GM18870 (cell line): ENCODE measurements at regions not wholly inside any gene's neighbourhood (a gene's known extent, or its start where the extent isn't known, plus 50 kb on each side); places are given as distances from the start of the nearest gene placed in this dataset.
"Not testable (repeated sequence)": the region's sequence is repeated elsewhere in the genome, so short reads cannot be mapped to it uniquely, and the experiment has no call there.

Experiments used
- ATAC-seq: cut with Tn5 transposase; IDR thresholded peaks from one replicate; pipeline ENCODE4 v1.9.1; 2021; ENCODE audit warnings: moderate library complexity; ENCODE audit not compliant: unreplicated experiment

GRCh38 chr2:31739161-31739560 lies 158.4 kb upstream of the SRD5A2 start:
- no peak for ATAC-seq

DNA sequence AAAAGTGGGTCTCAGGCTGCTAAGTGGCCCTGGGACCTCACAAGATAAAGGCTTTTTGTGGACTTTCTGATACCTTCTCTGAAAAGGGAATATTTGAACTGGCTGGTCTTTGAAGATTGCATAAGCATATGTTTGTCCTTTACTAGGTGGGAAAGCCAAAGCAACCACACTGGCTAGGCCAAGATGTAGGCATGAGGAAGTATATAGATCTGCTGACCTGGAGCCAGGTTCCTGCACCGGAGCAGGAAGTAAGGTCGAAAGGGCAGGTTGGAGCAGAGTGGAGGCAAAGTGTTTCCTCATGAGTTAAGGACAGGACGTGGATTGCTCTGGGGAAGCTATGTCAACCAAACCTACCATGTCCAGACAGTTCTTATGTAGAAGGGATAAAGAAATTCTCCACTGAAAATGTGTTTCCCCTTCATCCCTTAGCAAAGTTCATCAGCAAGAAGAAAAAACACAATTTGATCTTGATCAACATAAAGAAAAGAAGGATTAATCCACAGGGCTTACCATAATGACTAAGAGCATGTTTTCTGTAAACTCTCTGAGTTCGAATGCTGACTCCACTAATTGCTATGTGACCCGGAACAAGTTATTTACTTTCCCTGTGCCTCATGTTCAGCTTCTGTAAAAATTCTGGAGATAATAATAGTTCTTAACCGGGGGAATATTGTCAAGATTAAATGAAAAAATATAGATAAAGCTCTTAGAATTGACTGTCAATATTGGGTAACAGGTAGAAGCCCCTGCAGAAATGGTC lies 156.1 kb upstream of the SRD5A2 start:
- ATAC-seq: no peak

DNA sequence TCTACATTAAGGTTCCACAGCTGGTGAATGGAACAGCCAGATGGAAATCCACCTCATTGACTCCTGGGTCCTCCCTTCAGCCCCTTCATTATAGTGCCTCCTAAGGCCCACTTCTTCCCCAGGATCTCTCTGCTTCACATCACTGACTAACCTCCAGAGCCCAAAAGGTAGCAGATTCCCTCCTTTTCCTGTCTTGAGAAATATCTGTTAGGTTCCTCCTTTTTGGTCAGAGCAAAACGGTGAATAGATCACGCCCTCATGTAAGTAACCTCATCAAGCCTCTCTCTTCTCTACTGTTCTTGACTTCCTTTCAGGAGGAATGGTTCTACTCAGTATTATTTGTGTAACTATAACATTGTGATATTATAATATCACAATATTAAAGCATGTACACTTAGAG lies 155.0 kb upstream of the SRD5A2 start:
- ATAC-seq: no peak

- ATAC-seq: no peak
Measured at GRCh38 chr2:31729442-31730092, 148.8 kb upstream of the SRD5A2 start.

DNA sequence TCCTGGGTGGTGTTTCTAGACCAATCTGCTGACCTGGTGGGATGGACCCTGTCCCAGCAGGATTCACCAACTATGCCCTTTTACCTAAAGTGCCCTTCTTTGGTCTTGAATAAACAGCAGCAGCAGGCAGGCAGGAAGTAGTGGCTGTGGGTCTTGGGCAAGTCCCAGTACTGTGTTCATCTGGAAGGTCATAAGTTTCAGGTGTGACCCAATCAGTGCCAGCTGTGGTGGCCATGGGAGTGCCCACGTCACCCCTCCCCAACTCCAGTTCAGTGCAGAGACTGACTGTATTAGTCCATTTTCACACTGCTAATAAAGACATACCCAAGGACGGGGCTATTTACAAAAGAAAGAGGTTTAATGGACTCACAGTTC lies 148.3 kb upstream of the SRD5A2 start:
- no peak for ATAC-seq

GRCh38 chr2:31728406-31729064 lies 147.8 kb upstream of the SRD5A2 start:
- ATAC-seq: no peak

DNA sequence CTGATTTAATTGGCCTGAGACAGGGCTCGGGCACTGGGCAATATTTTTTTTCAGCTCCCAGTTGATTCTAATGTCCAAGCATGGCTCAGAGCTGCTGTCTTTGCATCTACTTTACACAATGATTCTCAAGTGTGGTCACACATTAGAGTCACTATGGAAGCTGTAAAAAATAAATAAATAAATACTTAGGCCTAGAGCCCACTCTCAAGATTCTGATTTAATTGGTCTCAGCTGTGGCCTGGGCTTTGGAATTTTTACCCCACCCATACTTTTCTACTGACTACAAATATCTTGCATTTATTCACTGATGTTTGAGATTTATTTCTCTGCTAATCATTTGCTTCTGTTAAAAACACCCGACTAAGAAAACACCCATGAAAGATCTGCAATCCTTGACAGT lies 145.7 kb upstream of the SRD5A2 start:
- no peak for ATAC-seq

DNA sequence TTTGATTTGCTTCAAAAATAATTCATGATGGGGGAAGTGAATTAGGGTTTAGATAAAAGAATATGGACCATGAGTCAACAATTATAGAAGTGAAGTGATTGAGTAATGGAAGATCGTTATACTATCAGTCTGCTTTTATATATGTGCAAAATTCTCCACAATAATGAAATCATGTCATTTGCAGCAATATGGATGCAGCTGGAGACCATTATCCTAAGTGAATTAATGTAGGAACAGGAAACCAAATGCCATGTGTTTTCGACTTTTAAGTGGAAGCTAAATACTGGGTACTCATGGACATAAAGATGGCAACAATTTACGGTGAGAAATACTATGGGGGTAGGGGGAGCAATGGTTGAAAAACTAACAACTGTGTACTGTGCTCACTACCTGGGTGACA lies 144.7 kb upstream of the SRD5A2 start:
- no peak for ATAC-seq

DNA sequence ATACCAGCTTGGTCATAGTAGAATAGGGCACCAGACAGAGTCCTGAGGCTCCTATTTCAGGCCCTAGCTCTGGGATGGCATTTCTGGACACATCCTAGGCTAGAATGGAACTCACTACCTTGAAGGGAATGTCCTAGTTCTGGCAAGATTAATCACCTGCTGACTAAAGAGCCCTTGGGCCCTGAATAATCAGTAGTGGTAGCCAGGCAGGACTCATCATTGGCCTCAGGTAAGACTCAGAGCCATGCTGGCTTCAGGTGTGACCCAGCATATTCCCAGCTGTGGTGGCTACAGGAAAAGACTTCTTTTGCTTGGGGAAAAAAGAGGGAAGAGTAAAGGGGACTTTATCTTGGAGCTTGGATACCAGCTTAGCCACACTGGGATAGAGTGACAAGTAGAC lies 131.0 kb upstream of the SRD5A2 start:
- no peak for ATAC-seq

DNA sequence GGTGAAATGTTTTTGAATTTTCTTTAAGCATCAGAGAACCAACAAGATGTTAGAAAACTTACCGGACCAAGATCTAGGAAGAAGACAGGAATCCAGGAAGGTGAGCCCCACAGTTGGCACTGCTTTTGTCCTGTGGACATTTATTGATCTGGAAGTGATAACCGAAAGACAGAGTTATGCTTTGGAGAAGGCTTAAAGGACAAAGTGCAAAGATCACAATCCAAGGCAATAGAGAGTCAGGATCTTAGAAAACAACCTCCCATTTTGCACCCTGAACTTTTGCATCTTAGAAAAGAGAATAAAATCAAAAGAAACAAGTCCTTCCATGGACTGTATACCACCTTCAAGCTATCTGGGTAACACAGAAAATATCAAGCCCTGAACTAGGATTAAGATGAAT lies 129.4 kb upstream of the SRD5A2 start:
- no peak for ATAC-seq

DNA sequence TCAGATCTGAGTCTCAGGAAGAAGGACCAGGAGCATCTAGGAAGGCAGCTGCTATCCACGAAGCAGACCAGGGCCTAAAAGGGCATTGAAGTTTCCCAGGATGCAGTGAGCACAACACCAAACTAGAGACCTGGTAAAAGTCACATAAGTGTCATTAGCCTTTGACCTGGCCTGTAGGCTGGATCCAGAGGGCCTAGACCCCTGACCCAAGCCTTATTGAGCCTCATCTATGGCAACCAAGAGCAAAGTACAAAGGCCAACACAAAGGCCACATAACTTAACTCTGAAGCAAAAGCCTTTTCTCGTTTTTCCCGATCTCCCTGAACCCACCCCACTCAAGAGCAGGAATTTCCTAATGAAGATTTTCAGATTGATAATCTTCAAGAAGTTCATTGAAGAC lies 127.3 kb upstream of the SRD5A2 start:
- no peak for ATAC-seq

DNA sequence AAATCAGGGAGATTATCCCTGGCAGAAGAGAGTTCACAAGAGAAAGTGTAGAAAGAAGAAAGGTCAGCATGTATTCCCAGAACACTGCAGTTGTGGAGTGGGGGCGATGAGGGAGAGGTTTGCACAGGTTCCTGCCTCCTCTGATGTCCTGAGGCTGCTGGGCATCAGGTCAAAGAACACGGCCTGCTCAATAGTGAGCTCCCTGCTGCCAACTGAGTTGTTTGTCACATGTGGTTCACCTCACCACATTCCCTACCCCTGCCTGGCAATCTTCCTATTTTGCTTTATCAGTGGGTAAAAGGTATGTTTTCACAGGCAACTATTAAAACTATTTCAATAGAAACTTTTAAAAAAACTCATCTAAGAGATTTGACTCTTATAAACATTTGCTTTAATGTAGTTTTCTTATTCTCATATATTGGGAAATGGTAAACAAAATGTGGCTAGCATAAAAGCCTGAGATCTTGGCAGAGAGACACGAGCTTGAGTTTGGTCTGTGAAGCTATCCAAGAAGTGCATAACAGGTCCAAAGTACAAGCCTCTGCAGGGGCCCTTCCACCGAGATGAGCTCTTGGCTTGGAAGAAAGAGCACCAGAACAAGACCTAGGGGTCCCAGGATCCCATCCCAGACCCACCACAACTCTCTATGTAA lies 123.9 kb upstream of the SRD5A2 start:
- ATAC-seq: no peak

GRCh38 chr2:31703253-31703652 lies 122.5 kb upstream of the SRD5A2 start:
- ATAC-seq: no peak

- ATAC-seq: no peak
Measured at GRCh38 chr2:31698722-31699121, 118.0 kb upstream of the SRD5A2 start.

DNA sequence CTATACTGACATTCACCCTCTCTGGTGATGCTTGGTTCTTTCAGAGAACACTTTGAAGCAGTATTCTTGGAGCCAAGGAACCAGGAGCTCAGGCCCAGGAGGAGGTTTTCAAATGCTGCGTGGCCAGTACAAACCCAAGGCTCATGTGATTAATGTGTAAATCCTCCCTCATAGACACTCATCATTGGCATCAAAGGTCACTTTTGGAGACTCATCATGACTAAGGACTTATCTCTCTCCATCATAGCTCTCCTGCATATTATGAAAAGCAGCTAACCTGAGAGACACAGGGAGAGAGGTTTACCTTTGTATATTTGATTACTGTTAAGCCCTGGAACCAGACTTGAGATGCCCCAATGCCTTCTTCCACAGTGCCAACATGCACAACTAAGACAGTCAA lies 115.3 kb upstream of the SRD5A2 start:
- ATAC-seq: no peak

- no peak for ATAC-seq
Measured at GRCh38 chr2:31694444-31694843, 113.7 kb upstream of the SRD5A2 start.

DNA sequence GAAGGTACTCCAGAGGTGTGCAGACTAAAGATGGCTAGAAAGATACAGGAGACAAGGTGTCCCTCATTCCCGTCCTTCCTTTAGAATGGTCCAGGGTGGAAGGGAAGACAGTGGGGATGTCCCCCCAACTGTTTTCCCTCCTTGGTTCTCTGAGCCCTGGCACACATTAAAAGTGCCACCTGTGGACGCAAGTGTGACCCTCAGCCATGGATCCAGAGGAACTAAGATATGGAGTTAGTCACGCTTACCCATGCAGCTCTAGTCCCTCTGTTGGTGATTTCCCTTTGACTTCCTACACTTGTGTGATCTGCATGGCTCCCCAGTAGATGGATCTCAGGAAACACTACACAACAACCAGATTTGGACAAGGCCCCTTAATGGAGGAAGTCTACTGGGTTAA lies 113.1 kb upstream of the SRD5A2 start:
- ATAC-seq: no peak

DNA sequence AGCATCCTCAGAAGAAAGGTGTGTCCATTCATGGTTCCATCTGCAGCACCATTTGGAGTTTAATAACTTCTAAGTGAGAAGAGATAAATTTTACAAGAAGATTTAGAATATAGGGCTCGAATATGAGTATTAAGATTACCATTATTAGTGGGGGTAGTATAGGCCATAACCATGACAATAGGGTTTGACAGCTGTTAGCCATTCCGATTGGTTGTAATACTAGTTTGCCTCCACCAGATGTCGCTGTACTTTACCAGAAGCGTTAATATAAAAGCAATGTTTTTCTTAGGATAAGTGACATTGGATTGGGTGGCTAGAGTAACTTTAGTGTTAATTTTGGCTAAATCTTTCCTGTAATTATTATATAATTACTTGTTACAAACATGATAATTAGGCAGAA lies 107.5 kb upstream of the SRD5A2 start:
- ATAC-seq: no peak

DNA sequence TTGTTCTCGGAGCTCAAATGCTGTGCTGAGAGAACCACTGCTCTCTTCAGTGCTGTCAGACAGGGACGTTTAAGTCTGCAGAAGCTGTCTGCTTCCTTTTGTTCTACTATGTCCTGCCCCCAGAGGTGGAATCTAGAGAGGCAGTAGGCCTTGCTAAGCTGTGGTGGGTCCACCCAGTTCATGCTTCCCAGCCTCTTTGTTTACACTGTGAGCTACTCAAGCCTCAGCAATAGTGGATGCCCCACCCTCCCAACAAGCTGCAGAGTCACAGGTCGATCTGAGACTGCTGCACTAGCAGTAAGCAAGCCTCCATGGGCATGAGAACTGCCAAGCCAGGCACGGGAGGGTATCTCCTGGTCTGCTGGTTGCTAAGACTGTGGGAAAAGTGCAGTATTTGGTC lies 102.8 kb upstream of the SRD5A2 start:
- ATAC-seq: not testable (repeated sequence)

DNA sequence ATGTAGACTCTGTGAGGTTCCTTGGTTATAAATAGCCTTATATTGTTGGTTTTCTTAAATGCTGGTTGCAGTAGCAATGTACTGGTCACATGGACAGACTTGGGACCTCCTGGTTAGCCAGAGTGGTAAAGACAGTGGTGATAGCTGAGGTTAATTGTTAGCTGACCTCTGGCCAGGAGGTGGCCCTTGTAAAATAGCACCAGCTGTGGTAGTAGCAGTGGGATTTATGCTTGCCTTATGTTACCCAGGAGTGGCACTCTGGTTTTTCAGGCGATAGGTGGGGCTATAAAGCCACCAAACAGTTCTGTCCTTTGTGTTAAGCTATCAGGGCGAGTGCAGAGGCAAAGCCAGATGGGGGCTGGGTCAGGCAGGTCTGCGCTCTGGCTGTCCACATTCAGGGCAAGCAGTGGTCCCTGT lies 94.8 kb upstream of the SRD5A2 start:
- ATAC-seq: no peak

GRCh38 chr2:31674446-31674845 lies 93.7 kb upstream of the SRD5A2 start:
- no peak for ATAC-seq

DNA sequence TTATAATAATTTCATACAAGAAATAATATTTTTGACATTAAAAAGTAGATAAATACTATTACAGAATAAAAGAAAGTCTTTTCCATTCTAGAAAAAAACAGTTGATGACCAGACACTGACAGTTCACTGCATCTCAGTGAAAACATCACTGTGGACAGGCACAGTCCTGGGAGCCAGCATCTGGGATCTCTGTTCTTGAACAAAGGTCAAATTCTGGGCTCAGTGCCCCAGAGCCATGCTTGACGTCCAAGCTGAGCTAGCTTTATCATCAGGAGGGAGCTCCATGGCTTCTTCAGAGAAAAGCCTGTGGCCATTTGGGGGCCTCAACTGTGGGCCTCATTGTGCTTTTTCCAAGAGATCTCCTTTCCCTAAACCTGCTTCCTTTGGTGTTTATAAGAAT lies 86.1 kb upstream of the SRD5A2 start:
- ATAC-seq: no peak
